GM12875 (cell line): ENCODE measurements at regions not wholly inside any gene's neighbourhood (a gene's known extent, or its start where the extent isn't known, plus 50 kb on each side); places are given as distances from the start of the nearest gene placed in this dataset.

ENCODE experiments used
- H3K4me3 ChIP-seq: one replicate; pipeline ENCODE4 v1.5.1; 2011; ENCODE audit warnings: low read depth, low read length, control low read depth
- CTCF ChIP-seq: IDR thresholded peaks from 2 replicates; pipeline ENCODE4 v1.5.1; 2011; ENCODE audit warnings: low read depth, mild to moderate bottlenecking, control low read depth, inconsistent platforms, low read length, moderate library complexity, borderline replicate concordance; ENCODE audit not compliant: insufficient read depth

GRCh38 chr13:100818711-100819110 is 144.1 kb upstream of the TMTC4 start:
- TF ChIP-seq CTCF: no peak
- H3K4me3 ChIP-seq: no peak overlapping the region

- TF ChIP-seq CTCF: no peak
- no peak overlapping the region for H3K4me3 ChIP-seq
These were observed 143.3 kb upstream of the TMTC4 start for GRCh38 chr13:100817928-100818327.

- H3K4me3 ChIP-seq: no peak overlapping the region
- TF ChIP-seq CTCF: no peak
These were observed 141.0 kb upstream of the TMTC4 start for GRCh38 chr13:100815476-100816046.

- TF ChIP-seq CTCF: no peak
- H3K4me3 ChIP-seq: no peak overlapping the region
These were observed 138.5 kb upstream of the TMTC4 start for GRCh38 chr13:100812982-100813584.

GRCh38 chr13:100811928-100812327 is 137.3 kb upstream of the TMTC4 start:
- TF ChIP-seq CTCF: no peak
- H3K4me3 ChIP-seq: no peak overlapping the region

GRCh38 chr13:100811024-100811865 is 136.7 kb upstream of the TMTC4 start:
- no peak overlapping the region for H3K4me3 ChIP-seq
- no peak for TF ChIP-seq CTCF

- TF ChIP-seq CTCF: no peak
- H3K4me3 ChIP-seq: no peak overlapping the region
These were observed 135.9 kb upstream of the TMTC4 start for GRCh38 chr13:100810481-100810880.
